RWPE2 (cell line): ENCODE measurements at regions not wholly inside any gene's neighbourhood (a gene's known extent, or its start where the extent isn't known, plus 50 kb on each side); places are given as distances from the start of the nearest gene placed in this dataset.

Experiments
- ATAC-seq: fragments of 200-7000 bp; cut with Tn5 transposase; 3 replicates; pipeline ENCODE4 v1.9.1; 2021; ENCODE audit warnings: low read depth
- DNase-seq: peaks from one replicate; pipeline ENCODE4 v3.0.0-alpha.2; 2020; ENCODE audit warnings: low spot score
- H3K27ac ChIP-seq: fragments of 450-650 bp; 2 replicates; pipeline ENCODE4 v1.5.1; 2017; ENCODE audit warnings: mild to moderate bottlenecking; ENCODE audit not compliant: poor library complexity, severe bottlenecking
- H3K27me3 ChIP-seq: fragments of 250-450 bp; sonication (Bioruptor Pico); 2 replicates; pipeline ENCODE4 v1.5.1; 2021; ENCODE audit warnings: mild to moderate bottlenecking, moderate library complexity; ENCODE audit not compliant: insufficient read depth, poor library complexity, severe bottlenecking
- H3K36me3 ChIP-seq: fragments of 250-450 bp; sonication (Bioruptor Pico); 2 replicates; pipeline ENCODE4 v1.5.1; 2020; ENCODE audit warnings: low read depth, mild to moderate bottlenecking, moderate library complexity
- H3K4me1 ChIP-seq: fragments of 250-450 bp; sonication (Bioruptor Pico); 2 replicates; pipeline ENCODE4 v1.5.1; 2021; ENCODE audit warnings: mild to moderate bottlenecking, moderate library complexity; ENCODE audit not compliant: insufficient read depth, poor library complexity, severe bottlenecking
- H3K4me3 ChIP-seq: fragments of 250-450 bp; sonication (Bioruptor Pico); 2 replicates; pipeline ENCODE4 v1.5.1; 2021; ENCODE audit warnings: mild to moderate bottlenecking, moderate library complexity; ENCODE audit not compliant: severe bottlenecking
- H3K9me3 ChIP-seq: fragments of 250-450 bp; sonication (Bioruptor Pico); 2 replicates; pipeline ENCODE4 v1.5.1; 2021; ENCODE audit warnings: mild to moderate bottlenecking, moderate library complexity; ENCODE audit not compliant: severe bottlenecking
- TF ChIP-seq, protein P1 (sequence below): fragments of 450-650 bp; IDR thresholded peaks from one replicate; pipeline ENCODE4 v1.5.1; 2017; ENCODE audit warnings: mild to moderate bottlenecking, moderate library complexity; ENCODE audit not compliant: poor library complexity, severe bottlenecking

GRCh38 chr17:31758646-31759045 is 100.4 kb downstream of the COPRS start:
- Histone ChIP-seq H3K4me1 (no peaks in the 10 kb centered on the region), H3K9me3 (no peaks in the 10 kb centered on the region), H3K27me3 (no peaks in the 10 kb centered on the region), H3K27ac (no peak overlapping the region), H3K36me3 (no peaks in the 10 kb centered on the region), H3K4me3 (no peak overlapping the region)
- TF ChIP-seq, protein P1, sequence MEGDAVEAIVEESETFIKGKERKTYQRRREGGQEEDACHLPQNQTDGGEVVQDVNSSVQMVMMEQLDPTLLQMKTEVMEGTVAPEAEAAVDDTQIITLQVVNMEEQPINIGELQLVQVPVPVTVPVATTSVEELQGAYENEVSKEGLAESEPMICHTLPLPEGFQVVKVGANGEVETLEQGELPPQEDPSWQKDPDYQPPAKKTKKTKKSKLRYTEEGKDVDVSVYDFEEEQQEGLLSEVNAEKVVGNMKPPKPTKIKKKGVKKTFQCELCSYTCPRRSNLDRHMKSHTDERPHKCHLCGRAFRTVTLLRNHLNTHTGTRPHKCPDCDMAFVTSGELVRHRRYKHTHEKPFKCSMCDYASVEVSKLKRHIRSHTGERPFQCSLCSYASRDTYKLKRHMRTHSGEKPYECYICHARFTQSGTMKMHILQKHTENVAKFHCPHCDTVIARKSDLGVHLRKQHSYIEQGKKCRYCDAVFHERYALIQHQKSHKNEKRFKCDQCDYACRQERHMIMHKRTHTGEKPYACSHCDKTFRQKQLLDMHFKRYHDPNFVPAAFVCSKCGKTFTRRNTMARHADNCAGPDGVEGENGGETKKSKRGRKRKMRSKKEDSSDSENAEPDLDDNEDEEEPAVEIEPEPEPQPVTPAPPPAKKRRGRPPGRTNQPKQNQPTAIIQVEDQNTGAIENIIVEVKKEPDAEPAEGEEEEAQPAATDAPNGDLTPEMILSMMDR, result no peak
- ATAC-seq (no peak), DNase-seq (no peak)

DNA sequence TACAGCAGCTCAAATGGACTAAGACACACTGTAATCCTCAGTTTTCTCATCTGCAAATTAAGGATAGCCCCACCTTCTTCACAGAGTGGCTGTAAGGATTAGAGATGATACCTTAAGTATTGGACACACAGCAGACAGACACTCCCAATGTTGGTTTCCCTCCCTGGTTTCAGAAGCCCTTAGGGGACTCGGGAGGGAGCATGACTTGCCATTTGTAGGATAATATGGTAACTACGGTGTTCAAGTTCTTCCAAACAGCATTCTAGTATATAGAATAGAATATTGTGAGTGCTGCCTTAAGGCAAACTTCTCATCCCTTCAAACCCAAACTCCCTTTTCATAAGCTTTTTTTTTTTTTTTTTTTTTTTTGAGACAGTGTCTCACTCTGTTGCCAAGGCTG is 101.9 kb downstream of the COPRS start:
- ATAC-seq, result no peak
- H3K4me3 ChIP-seq, result no peak overlapping the region

DNA sequence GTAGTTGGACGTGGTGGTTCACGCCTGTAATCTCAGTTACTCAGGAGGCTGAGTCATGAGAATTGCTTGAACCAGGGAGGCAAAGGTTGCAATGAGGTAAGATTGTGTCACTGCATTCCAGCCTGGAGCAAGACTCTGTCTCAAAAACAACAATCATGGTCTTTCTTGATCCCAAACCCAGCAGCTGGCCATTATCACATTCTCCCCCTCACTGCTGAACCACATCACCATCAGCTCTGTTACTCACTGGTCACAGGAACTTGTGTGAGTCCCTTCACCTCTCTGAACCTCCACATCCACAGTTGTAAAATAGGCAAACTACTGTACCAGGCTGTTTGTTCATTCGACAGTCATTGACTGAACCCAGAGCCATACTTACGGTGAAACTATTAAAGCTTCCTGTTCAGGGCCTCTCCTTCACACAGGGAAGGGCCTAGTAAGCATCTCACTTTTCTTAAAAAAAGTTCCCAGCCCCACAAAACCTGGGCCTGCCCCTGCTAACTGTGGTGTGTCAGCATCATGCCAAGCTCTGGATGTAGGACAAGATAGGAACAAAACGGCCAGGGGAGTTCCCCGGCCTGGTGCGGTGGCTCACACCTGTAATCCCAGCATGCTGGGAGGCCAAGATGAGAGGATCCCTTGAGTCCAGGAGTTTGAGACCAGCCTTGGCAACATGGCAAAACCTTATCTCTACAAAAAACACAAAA is 104.7 kb downstream of the COPRS start:
- H3K36me3 ChIP-seq, result no peaks in the 10 kb centered on the region
- no peak overlapping the region for H3K4me3 ChIP-seq
- DNase-seq (no peak), ATAC-seq (peak; percentile 58; the same call in 1 of the 3 replicates)
- TF ChIP-seq, protein P1, result no peak
- H3K4me1 ChIP-seq, result no peaks in the 10 kb centered on the region
- no peaks in the 10 kb centered on the region for H3K9me3 ChIP-seq
- no peaks in the 10 kb centered on the region for H3K27me3 ChIP-seq
- peak overlapping the region; percentile 53 for H3K27ac ChIP-seq

More for the DNA sequence above, 101.9 kb downstream of the COPRS start:
- no peak overlapping the region for H3K27ac ChIP-seq
- no peaks in the 10 kb centered on the region for H3K36me3 ChIP-seq
- no peaks in the 10 kb centered on the region for H3K9me3 ChIP-seq
- no peaks in the 10 kb centered on the region for H3K27me3 ChIP-seq
- no peaks in the 10 kb centered on the region for H3K4me1 ChIP-seq
- TF ChIP-seq, protein P1, result no peak
- no peak for DNase-seq

- ATAC-seq, result no peak
- Histone ChIP-seq H3K4me3 (no peak overlapping the region), H3K4me1 (no peaks in the 10 kb centered on the region)
Observed at GRCh38 chr17:31753011-31753410, 106.0 kb downstream of the COPRS start.

GRCh38 chr17:31752584-31752983 is 106.5 kb downstream of the COPRS start:
- ATAC-seq, result no peak

More at GRCh38 chr17:31753011-31753410, 106.0 kb downstream of the COPRS start:
- no peak for DNase-seq
- Histone ChIP-seq H3K27ac (no peak overlapping the region), H3K27me3 (no peaks in the 10 kb centered on the region), H3K9me3 (no peaks in the 10 kb centered on the region), H3K36me3 (no peaks in the 10 kb centered on the region)
- TF ChIP-seq, protein P1, result no peak

More at GRCh38 chr17:31752584-31752983, 106.5 kb downstream of the COPRS start:
- H3K27me3 ChIP-seq, result no peaks in the 10 kb centered on the region
- DNase-seq, result no peak
- H3K4me1 ChIP-seq, result no peaks in the 10 kb centered on the region
- no peaks in the 10 kb centered on the region for H3K36me3 ChIP-seq
- no peaks in the 10 kb centered on the region for H3K9me3 ChIP-seq
- H3K27ac ChIP-seq, result no peak overlapping the region
- TF ChIP-seq, protein P1, result no peak
- H3K4me3 ChIP-seq, result no peak overlapping the region
